Panc1 (cell line): ENCODE measurements at regions not wholly inside any gene's neighbourhood (a gene's known extent, or its start where the extent isn't known, plus 50 kb on each side); places are given as distances from the start of the nearest gene placed in this dataset.

Source experiments
- CTCF ChIP-seq: fragments of 450-650 bp; IDR thresholded peaks from 2 replicates; pipeline ENCODE4 v1.5.1; 2017; ENCODE audit warnings: mild to moderate bottlenecking
- SIN3A ChIP-seq: IDR thresholded peaks from 2 replicates; pipeline ENCODE4 v1.6.1; 2012; ENCODE audit warnings: low read depth, mild to moderate bottlenecking, low read length, moderate library complexity, borderline replicate concordance; ENCODE audit not compliant: insufficient read depth

GRCh38 chr12:116664085-116664484, 73.8 kb downstream of the SPRING1 start:
- TF ChIP-seq CTCF (no peak), SIN3A (no peak)
